GM23338 (cell line): ENCODE measurements at regions not wholly inside any gene's neighbourhood (a gene's known extent, or its start where the extent isn't known, plus 50 kb on each side); places are given as distances from the start of the nearest gene placed in this dataset.

Experiments used
- ATAC-seq: fragments of 200-7000 bp; cut with Tn5 transposase; 3 replicates; pipeline ENCODE4 v1.9.1; 2020
- DNase-seq: peaks from one replicate; pipeline ENCODE4 v3.0.0-alpha.2; 2015; ENCODE audit warnings: low spot score
- H2AFZ ChIP-seq: fragments of 200-600 bp; sonication (generic); 2 replicates; pipeline ENCODE4 v1.8.0; 2016; ENCODE audit warnings: antibody characterized with exemption, mild to moderate bottlenecking, moderate library complexity
- H3F3A ChIP-seq: fragments of 200-600 bp; sonication (generic); replicated peaks from 2 replicates; pipeline ENCODE4 v1.8.0; 2017; ENCODE audit warnings: antibody characterized with exemption, mixed run types, low read depth
- H3K27ac ChIP-seq: fragments of 200-600 bp; sonication (generic); 2 replicates; pipeline ENCODE4 v1.6.1; 2016; ENCODE audit warnings: low read depth
- H3K27me3 ChIP-seq: fragments of 200-600 bp; sonication (generic); 2 replicates; pipeline ENCODE4 v1.8.0; 2016; ENCODE audit warnings: mild to moderate bottlenecking, mixed run types, moderate library complexity; ENCODE audit not compliant: insufficient read depth
- H3K36me3 ChIP-seq: fragments of 200-600 bp; sonication (generic); 2 replicates; pipeline ENCODE4 v1.8.0; 2016; ENCODE audit warnings: mild to moderate bottlenecking; ENCODE audit not compliant: insufficient read depth
- H3K4me1 ChIP-seq: fragments of 200-600 bp; sonication (generic); 2 replicates; pipeline ENCODE4 v1.8.0; 2016; ENCODE audit warnings: mild to moderate bottlenecking, moderate library complexity; ENCODE audit not compliant: insufficient read depth
- H3K4me2 ChIP-seq: fragments of 200-600 bp; sonication (generic); 2 replicates; pipeline ENCODE4 v1.7.1; 2017; ENCODE audit warnings: mixed run types
- H3K4me3 ChIP-seq: fragments of 200-600 bp; sonication (generic); 2 replicates; pipeline ENCODE4 v1.6.1; 2016; ENCODE audit warnings: mixed run types
- H3K79me2 ChIP-seq: fragments of 200-600 bp; sonication (generic); replicated peaks from 2 replicates; pipeline ENCODE4 v1.8.0; 2017; ENCODE audit warnings: mild to moderate bottlenecking; ENCODE audit not compliant: insufficient read depth
- H3K9me2 ChIP-seq: fragments of 200-600 bp; sonication (generic); 2 replicates; pipeline ENCODE4 v1.8.0; 2017; ENCODE audit not compliant: insufficient read depth
- H4K20me1 ChIP-seq: fragments of 200-600 bp; sonication (generic); replicated peaks from 2 replicates; pipeline ENCODE4 v1.8.0; 2017; ENCODE audit warnings: mild to moderate bottlenecking; ENCODE audit not compliant: insufficient read depth
- H3K27ac Mint-ChIP-seq: 2 replicates; pipeline ENCODE4 v1.8.0; 2020; ENCODE audit warnings: inconsistent platforms, mild to moderate bottlenecking, moderate library complexity, mixed read lengths
- H3K27me3 Mint-ChIP-seq: 3 replicates; pipeline ENCODE4 v1.8.0; 2022; ENCODE audit warnings: low read depth, mild to moderate bottlenecking, moderate library complexity, mixed read lengths, inconsistent platforms; ENCODE audit not compliant: insufficient read depth, poor library complexity
- H3K36me3 Mint-ChIP-seq: 3 replicates; pipeline ENCODE4 v1.8.0; 2021; ENCODE audit warnings: low read depth, mild to moderate bottlenecking, inconsistent platforms, moderate library complexity, mixed read lengths
- H3K4me1 Mint-ChIP-seq: 3 replicates; pipeline ENCODE4 v1.8.0; 2020; ENCODE audit warnings: mild to moderate bottlenecking, inconsistent platforms, mixed read lengths
- H3K4me3 Mint-ChIP-seq: 3 replicates; pipeline ENCODE4 v1.8.0; 2021; ENCODE audit warnings: moderate library complexity, mild to moderate bottlenecking, inconsistent platforms, mixed read lengths
- H3K9me3 Mint-ChIP-seq: 3 replicates; pipeline ENCODE4 v1.8.0; 2020; ENCODE audit warnings: moderate library complexity, mild to moderate bottlenecking, inconsistent platforms, mixed read lengths
- CREB1 ChIP-seq: fragments of 250-450 bp; sonication (Bioruptor Pico); IDR thresholded peaks from 2 replicates; pipeline ENCODE4 v1.5.0; 2020; ENCODE audit warnings: low read depth, mild to moderate bottlenecking, moderate library complexity
- ETS1 ChIP-seq: IDR thresholded peaks from 2 replicates; pipeline ENCODE4 v1.6.1; 2016; ENCODE audit warnings: antibody characterized with exemption
- EZH2 ChIP-seq: fragments of 200-600 bp; sonication (generic); IDR thresholded peaks from one replicate; pipeline ENCODE4 v1.8.0; 2017; ENCODE audit warnings: antibody characterized with exemption, mild to moderate bottlenecking, low read depth; ENCODE audit not compliant: unreplicated experiment
- EZH2phosphoT487 ChIP-seq: fragments of 200-600 bp; sonication (generic); IDR thresholded peaks from one replicate; pipeline ENCODE4 v1.8.1; 2018; ENCODE audit warnings: antibody characterized with exemption; ENCODE audit not compliant: unreplicated experiment
- JUNB ChIP-seq: IDR thresholded peaks from one replicate; pipeline ENCODE4 v1.6.1; 2016; ENCODE audit warnings: antibody characterized with exemption; ENCODE audit not compliant: unreplicated experiment
- NANOG ChIP-seq: IDR thresholded peaks from 2 replicates; pipeline ENCODE4 v1.6.1; 2016; ENCODE audit warnings: antibody characterized with exemption, borderline replicate concordance
- POLR2AphosphoS5 ChIP-seq: IDR thresholded peaks from 2 replicates; pipeline ENCODE4 v1.6.1; 2016; ENCODE audit warnings: antibody characterized with exemption, low read depth
- REST ChIP-seq: IDR thresholded peaks from one replicate; pipeline ENCODE4 v1.6.1; 2018; ENCODE audit warnings: antibody characterized with exemption; ENCODE audit not compliant: unreplicated experiment
- STAT1 ChIP-seq: IDR thresholded peaks from one replicate; pipeline ENCODE4 v1.6.1; 2016; ENCODE audit warnings: antibody characterized with exemption; ENCODE audit not compliant: unreplicated experiment
- ZNF114 ChIP-seq: fragments of 250-450 bp; sonication (Bioruptor Pico); IDR thresholded peaks from 2 replicates; pipeline ENCODE4 v1.5.0; 2020; ENCODE audit warnings: mild to moderate bottlenecking, moderate library complexity
- ZNF331 ChIP-seq: fragments of 250-450 bp; sonication (Bioruptor Pico); IDR thresholded peaks from 2 replicates; pipeline ENCODE4 v1.5.0; 2020; ENCODE audit warnings: low read depth, mild to moderate bottlenecking, moderate library complexity
- ZNF462 ChIP-seq: fragments of 250-450 bp; sonication (Bioruptor Pico); IDR thresholded peaks from 2 replicates; pipeline ENCODE4 v1.5.0; 2020; ENCODE audit warnings: mild to moderate bottlenecking, moderate library complexity
- TF ChIP-seq, protein P1 (sequence below), 2 experiments: fragments of 200-600 bp in 1 of 2; sonication (generic) in 1 of 2; conservative IDR thresholded peaks; 2 replicates each; pipeline versions ENCODE4 v1.5.1 to v1.6.1; 2016 to 2017; ENCODE audit warnings: antibody characterized with exemption in 2 of 2, low read depth in 2 of 2, mild to moderate bottlenecking in 2 of 2, moderate library complexity in 1 of 2

DNA sequence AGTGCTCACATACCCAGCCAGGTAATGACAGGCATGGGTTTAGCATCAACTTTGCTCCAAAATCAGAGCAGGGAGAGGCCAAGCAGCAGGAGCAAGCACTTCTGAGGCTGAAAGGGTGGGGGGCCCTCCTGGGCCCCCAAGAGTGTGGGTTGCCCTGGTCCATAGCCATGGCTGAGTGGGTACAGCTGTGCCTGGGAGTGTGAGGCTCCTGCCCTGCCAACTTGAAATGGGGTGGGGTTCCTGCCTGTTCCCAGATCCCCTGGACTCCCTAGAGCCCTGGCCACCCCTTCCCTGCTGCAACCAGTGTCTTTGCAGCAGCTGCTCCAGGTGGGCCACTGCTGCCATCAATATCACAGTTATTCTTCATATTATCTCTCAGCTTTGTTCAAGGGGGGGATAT is 1224.2 kb upstream of the GJE1 start:
- TF ChIP-seq, protein P1, sequence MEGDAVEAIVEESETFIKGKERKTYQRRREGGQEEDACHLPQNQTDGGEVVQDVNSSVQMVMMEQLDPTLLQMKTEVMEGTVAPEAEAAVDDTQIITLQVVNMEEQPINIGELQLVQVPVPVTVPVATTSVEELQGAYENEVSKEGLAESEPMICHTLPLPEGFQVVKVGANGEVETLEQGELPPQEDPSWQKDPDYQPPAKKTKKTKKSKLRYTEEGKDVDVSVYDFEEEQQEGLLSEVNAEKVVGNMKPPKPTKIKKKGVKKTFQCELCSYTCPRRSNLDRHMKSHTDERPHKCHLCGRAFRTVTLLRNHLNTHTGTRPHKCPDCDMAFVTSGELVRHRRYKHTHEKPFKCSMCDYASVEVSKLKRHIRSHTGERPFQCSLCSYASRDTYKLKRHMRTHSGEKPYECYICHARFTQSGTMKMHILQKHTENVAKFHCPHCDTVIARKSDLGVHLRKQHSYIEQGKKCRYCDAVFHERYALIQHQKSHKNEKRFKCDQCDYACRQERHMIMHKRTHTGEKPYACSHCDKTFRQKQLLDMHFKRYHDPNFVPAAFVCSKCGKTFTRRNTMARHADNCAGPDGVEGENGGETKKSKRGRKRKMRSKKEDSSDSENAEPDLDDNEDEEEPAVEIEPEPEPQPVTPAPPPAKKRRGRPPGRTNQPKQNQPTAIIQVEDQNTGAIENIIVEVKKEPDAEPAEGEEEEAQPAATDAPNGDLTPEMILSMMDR (conservative IDR thresholded peaks at IDR 0.05; ENCODE audit: low read depth in 2 of 2) = no peak
- TF ChIP-seq JUNB (no peak), ZNF114 (no peak), EZH2 (no peak), CREB1 (CRISPR knock-in tag) (no peak), POLR2AphosphoS5 (no peak), ZNF331 (no peak), ZNF462 (CRISPR knock-in tag) (no peak), REST (no peak), EZH2phosphoT487 (no peak), STAT1 (no peak), ETS1 (no peak), NANOG (no peak)
- H3K9me2 ChIP-seq = no peaks in the 10 kb centered on the region; the same call in 1 of the 2 replicates
- H3F3A ChIP-seq = no peaks in the 10 kb centered on the region
- Mint-ChIP-seq H3K27ac (no peak overlapping the region), H3K36me3 (peaks cover 14% of the 10 kb centered on the region), H3K4me1 (peaks cover 4% of the 10 kb centered on the region; the same call in 1 of the 3 replicates), H3K4me3 (no peak overlapping the region), H3K27me3 (peaks cover 2% of the 10 kb centered on the region), H3K9me3 (peaks cover 11% of the 10 kb centered on the region)
- no peak for ATAC-seq
- H3K4me3 ChIP-seq = no peak overlapping the region
- no peaks in the 10 kb centered on the region for H3K27me3 ChIP-seq
- no peaks in the 10 kb centered on the region for H3K36me3 ChIP-seq
- H3K4me2 ChIP-seq = no peak overlapping the region
- no peak overlapping the region for H3K27ac ChIP-seq
- H3K4me1 ChIP-seq = peaks cover 6% of the 10 kb centered on the region; the same call in 1 of the 2 replicates
- H4K20me1 ChIP-seq = no peaks in the 10 kb centered on the region
- no peak for DNase-seq
- no peaks in the 10 kb centered on the region for H3K79me2 ChIP-seq
- H2AFZ ChIP-seq = no peak overlapping the region
